Activated CD8-positive, alpha-beta memory T cell treated with anti-CD3 and anti-CD28 coated beads, Interleukin-2, amount 50 U/mL, for 24 hours (primary cell): ENCODE measurements at regions not wholly inside any gene's neighbourhood (a gene's known extent, or its start where the extent isn't known, plus 50 kb on each side); places are given as distances from the start of the nearest gene placed in this dataset.

Experiments used
- DNase-seq: peaks from one replicate; pipeline ENCODE4 v3.0.0-alpha.2; 2020; ENCODE audit errors: extremely low read depth

DNA sequence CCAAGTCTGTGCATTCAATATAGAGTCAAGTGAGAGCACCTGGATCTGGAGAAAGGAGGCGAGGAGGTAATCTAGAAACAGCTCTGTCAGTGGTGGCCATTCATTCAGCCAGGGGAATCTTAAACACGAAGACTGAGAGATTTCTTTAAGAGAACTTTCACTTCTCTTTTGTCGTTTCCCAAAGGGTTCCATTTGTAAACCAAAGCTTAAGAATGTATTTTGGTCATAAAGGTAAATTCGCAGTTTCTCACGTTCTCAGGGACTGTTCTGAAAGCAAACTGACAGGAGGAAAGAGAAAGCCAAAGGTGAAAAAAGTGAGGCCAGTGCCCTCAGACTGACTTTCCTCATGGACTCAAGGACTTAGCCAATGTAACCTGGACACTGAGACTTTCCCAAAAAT, 513.5 kb downstream of the CMPK2 start:
- no peak for DNase-seq

DNA sequence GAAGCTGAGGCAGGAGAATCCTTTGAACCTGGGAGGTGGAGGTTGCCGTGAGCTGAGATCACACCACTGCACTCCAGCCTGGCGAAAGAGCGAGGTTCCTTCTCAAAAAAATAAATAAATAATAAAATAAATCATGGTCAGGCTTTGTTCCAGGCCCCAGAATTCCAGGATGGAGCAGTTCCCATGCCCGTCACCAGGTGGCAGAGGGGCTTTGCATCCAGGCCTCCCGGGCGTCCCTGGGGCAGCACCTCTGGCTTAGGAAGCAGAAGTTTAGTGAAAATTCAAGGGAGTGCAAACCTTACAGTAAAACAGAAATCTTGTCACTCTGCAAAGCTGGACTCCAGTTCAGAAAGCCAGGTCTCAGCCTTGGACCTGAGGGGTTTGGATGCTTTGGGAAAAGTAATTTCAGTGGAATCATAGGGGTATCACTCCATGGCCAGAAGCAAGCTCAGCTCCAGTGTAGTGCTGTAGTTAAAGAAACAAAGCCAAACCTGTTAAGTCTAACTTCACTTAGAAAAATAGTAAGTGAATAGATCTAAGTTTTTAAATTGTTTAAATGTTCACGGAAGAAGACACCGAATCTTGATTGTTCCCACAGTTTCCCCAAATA, 512.7 kb downstream of the CMPK2 start:
- no peak for DNase-seq

DNA sequence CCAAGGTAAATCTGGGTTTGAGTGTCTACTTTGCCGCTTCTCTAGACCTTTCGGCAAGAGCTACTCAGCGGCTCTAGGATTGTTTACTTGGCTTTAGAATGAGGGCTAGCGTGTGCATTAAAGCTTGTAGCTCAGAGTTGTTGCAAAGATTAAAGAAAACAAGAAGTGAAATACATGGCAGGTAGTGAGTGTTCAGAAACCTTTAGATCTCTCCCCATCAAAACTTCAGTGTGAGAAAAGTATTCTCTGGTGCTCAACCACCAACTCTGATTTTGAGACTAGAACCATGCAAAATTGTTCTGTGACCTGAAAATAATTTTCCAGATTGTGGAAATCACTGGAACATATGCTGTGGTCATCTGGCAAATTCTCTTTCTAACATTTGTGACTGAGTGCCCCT, 512.0 kb downstream of the CMPK2 start:
- DNase-seq: no peak

DNA sequence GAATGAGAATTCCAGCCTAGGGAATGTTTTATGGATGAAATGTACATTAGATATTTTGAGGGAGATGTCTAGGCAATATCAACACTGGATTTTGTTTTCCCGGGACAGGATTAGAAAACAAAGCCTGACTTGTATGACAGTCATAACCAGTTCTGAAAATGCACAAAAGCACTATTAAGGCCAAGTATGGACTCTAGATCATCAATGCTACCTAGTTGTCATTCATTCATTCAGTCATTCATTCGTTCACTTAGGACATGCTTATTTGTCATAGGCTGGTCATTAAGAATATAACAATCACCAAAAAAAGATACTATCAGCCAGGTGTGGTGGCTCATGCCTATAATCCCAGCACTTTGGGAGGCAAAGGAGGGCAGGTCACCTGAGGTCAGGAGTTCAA, 511.2 kb downstream of the CMPK2 start:
- no peak for DNase-seq

DNA sequence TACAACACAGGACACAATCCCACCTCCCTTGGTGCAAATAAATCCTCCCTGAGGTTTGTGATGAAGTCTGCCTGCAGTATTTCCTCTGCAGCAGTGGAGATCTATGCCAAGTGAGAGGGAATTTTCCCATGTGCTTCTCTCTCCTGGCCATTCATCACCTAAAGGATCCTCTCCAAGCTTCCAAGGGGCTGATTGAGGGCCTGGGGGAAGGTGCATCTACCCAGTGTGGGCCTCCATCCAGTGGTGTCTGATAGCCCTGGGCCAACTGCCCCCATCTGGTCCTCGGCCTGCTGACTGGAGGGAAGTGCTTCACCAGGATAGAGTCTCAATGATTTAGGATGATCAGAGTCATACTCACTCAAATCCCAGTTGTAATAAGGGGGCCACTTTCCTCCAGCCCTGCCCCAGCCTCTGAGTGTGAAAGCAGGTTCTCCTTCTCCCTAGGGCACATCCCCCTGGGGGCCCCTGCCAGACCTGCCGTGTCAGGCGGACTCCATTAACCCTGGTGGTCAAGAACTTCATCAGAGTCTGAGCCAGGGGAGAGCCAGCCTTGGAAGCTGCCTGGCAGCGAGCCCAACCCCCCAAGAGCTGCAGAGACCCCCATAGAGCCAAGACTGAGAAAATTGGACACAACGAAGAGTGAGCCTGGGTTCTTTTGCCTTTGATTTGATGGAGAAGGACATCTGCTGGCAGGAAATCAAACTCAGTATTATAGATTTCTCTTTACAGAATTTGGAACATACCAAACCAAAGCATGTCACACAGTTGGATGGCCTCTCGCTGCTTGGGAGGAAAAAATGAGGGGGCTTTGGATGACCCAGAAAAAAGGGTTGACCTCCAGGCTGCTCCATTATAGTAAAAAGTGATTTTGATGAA, 509.6 kb downstream of the CMPK2 start:
- DNase-seq: no peak

DNA sequence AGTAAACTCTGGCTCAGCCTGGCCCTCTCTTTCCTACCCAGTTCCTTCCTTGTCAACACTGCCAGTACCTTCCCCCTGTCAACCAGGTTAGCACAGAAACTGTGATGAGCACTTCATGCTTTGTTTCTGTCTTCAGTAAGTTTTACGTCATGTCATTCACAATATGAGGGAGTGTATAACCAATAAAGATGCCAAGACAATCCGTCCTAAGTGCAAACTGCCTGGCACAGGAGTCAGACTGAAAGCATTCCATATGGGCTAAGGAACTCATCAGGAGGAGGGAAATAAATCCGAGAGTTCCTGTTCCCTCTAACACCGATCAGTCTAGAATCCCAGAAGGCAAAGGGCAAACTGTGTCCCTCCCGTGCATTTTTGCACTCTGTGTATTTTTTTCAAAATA, 507.2 kb downstream of the CMPK2 start:
- DNase-seq: no peak

DNA sequence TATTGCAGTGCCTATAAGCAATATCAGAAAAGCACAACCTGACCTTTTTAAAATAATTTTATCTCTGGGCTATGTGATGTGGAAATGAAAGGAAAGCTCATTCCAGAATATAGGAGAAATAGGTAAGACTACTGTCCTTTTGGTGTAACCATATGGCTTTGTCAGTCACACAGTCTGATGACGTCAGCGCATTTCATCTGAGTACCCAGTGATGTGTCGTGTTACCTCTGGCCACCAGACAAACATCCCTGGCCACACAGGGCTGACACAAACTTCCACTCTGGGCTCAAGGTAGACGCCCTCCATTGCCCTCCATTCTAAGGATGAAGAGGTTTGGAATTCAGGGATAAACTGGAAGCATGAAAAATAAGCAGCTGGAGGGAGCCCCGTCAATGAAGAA, 506.7 kb downstream of the CMPK2 start:
- DNase-seq: no peak

DNA sequence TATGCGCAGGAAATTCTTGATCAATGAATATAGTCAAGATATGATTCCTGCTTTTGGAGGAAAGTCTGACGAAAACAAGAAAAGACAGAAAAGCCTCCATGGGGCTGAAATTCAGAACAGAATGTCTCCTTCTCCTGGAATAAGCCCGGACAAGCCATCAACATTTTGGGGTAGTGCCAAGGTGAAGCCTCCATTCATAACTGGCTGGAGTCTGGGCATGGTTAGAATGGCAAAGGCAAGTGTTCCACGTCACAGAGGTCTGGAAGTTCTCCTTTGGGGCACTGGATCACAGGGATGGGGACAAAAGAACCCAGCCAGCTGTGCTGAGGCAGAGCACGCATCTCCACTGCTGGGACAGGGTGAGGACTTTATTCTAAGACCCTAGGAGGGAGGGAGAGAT, 505.7 kb downstream of the CMPK2 start:
- DNase-seq: no peak

DNA sequence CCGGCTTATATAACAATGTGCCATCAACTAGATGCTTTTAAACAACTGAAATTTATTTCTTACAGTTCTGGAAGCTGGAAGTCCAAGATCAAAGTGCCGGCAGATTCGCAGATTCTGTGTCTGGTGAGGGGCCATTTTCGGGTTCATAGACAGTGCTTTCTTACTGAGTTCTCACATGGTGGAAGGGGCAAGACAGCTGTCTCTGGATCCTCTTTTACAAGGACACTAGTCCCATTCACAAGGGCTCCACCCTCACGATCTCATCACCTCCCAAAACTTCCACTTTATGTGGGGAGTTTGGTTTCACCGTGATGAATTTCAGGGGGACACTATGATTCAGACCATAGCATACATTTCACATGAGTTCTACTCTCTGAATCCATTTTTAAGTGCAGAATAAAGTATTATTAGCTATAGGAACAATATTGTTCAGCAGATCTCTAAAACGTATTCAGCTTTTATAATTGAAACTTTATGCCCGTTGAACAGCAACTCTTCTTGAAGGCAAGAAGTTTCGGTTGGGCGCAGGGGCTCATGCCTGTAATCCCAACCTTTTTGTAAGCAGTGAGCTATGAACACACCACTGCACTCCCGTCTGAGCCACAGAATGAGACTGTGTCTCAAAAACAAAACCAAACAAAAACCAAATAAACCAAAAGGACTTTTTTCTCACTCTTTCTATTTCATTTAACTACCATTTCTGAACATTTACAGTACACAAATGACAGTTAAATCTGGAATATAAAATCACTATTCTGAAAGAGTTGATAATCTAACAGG, 502.8 kb downstream of the CMPK2 start:
- DNase-seq: no peak

DNA sequence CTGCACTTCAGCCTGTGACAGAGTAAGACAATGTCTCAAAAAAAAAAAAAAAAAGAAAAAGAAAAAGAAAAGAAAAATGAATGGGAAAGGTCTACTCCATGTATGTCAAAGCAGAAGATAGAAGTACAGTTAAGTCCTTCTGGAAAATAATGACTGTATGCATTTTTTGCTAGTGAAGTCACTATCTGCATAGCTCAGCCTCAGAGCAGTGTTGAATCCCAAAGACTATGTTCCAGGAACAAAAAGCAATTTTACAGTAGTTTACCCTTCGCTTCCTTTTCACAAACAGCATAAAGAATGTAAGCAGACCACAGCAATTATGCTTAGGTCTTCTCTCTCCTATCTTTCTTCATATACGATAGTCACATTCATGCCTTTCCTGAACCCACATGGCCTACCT, 497.4 kb downstream of the CMPK2 start:
- no peak for DNase-seq

DNA sequence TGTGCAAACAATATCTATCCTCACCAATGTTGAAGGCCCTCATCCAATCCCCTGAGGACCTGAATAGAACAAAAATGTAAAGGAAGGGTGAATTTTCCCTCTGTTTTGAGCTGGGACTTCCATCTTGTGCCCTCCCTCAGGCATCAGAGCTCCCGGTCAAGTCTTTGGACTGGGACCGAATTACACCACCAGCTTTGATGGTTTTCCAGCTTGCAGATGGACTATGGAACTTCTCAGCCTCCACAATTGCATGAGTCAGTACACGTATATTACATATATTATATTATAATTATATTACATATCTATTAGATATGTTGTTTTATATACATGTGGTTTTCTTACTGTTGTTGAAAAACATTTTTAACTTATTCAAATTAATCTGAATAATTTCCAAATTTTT, 496.4 kb downstream of the CMPK2 start:
- DNase-seq: no peak

DNA sequence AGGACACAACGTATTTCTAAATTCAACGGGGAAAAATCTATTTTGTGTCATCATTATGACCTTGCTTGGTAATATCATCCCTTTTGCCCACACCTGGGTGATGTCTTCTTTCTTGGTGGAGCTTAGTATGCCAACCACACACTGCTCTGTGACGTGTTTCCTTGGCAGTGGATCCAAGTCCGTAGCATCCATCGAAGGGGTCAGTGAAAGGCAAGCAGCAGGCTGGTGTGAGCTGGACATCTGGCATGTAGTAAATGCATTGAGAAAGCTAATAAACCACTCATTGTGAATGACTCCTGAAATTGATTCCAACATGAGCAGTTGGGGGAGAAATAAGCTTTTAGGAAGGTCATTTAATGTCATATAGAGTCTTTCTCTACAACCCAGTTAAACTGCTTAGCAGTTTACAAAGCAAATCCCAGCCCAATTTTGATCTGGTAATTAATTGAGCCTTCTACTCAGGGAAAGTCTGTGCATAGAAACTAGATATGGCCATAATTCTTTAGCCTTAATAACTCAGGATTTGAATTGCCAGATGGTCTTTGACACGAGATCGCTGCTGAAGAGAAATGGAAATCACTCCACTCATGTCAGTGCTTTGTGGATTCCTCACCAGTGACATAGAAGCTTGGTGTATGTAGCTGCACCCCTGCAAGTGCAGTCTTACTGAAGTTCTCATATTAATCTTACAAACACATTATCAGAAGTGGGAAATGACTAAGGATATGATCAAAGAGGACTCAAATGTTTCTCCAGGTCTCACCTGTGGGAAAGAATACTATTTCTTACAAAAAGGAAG, 494.8 kb downstream of the CMPK2 start:
- DNase-seq: no peak

DNA sequence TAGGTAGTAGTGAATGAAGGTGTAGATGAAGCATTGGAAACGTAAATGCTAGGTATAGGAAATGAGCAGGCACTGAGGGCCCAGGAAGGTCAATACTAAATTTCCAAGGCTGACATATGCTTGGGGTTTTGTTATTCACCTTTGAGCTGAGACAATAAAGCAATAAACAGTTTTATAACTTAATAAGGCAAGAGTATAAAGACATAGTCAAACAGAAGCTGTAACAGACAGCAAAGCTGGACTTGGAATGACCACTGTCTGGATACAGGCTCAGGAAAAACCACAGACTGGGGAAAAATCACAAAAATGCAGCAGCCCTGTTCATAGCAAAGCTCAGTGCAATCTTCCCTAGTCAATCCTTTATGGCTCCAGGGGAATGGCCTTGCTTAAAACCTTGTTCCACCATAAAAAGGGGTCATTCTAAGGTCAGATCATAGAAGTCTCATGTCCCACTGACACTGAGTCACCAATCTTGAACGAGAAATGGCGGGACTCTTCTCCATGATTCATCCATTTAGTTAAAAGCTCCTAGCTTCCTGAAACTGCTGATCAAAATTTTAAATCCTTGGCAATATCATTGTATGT, 493.3 kb downstream of the CMPK2 start:
- no peak for DNase-seq

DNA sequence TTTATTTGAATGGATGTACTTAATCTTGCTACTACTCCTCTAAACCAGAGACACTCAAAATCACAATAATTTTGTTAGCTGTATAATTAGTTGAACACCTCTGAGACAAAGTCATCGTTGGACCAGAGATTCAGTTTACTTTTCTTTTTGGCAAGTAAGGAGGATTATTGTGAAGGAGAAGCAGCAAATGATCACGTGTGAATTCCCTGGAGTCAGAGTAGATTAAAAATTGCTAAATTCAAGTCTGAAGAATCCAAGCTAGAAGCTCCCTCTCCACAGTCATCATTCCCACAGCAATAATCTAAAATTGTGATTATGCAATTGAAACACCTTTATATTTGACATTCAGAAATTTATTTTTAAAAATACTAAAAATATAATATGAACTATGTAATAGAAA, 484.4 kb downstream of the CMPK2 start:
- no peak for DNase-seq

DNA sequence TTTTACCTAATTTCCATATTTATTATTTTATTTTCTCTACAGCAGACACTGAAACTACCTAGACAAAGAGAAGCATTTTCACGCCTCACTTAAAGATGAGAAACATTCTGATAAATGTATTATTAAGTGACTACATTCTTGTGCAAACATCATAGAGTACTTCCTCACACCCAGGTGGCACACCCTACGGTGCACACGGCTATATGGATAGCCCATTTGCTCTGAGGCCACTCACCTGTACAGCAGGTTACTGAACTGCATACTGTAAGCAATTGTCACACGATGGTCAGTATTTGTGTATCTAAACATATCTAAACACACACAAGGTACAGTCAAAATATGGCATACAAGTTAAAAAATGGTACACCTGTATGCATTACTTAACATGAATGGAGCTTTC, 481.4 kb downstream of the CMPK2 start:
- no peak for DNase-seq

DNA sequence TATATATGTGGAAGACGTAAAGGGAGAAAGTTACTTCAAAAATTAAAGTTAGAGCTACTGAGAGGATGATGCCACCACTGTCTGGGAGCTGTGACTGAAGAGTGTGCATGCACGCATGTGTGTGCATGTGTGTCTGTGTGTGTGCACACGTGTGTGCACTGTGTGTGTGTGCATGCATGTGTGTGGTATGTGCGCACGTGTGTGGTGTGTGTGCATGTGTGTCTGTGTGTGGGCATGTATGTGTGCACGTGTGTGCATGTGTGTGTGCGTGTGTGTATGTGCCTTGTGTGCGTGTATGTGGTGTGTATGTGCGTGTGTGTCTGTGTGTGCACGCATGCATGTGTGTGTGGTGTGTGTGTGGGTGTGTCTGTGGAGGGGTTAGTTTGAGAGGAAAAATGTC, 473.4 kb downstream of the CMPK2 start:
- no peak for DNase-seq

DNA sequence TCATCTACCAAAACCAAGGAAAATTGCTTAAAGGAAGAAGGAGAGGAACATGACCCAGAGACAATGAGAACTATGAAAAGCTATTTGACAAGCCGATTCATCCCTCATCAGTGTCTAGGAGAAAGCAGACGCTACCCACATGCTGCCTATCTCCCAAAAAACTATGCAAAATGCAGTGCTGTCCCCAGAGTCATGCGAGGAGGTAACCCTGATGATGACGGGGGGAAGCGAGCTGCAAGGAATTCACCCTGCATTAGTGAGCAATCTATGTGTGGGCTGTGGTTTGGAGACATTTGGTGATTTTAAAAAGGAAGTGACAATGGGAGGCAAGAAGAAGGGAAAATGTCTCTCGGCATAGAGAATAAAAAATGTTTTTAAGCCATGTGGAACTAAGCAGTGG, 472.7 kb downstream of the CMPK2 start:
- DNase-seq: no peak

DNA sequence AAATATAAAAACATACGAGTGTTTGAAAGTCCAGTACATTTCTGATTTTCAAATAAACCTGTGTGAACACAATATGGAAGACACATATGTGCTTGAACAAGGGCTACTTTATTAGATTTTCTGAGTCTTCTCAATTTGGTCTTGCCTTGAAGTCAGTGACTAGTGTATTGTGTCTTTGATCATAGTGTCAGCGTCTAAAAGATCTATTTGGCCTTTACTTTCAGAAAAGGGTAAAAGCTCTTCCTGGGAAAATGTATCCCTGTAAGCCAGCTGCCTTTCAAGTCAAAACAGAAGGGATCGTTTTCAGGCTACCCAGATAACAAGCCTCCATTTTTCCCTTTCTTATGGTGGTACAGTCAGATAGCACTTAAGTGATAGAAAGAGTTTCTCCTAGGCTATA, 471.9 kb downstream of the CMPK2 start:
- DNase-seq: no peak

DNA sequence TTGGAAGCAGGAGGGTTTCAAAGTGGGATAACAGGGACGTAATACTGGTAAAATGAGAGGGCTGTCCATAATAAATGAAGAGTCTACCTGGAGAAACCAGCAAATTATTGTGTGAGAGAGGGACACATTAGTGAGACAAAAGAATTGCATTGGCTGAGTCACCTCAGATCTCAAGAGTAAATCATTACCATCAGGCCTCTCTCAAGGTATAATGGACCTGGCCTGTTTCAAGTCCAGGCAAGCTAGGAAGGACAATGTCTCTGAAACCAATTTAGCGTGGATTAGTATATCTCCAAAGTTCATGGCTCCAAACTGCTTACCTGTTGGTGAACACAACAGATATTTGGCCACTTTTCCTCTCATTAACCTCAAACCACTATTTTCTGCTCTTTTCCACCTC, 471.4 kb downstream of the CMPK2 start:
- DNase-seq: no peak

DNA sequence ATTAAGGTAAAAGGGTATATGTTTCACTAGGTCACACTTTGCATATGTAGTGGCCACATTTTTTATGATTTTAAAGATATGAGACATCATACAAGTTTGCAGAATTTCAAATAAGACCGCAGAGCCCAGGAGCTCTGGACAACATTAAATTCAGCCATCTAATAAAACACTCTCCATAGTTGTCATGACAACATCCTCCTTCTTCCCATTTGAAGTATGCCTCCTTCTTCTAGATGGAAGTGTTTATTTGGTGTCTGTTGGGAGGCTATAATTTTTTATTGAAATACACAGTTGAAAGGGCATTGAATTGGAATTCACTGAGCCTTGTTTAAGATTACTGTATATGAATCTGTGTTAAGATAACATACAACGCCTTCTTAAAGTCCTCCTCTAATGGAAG, 467.3 kb downstream of the CMPK2 start:
- DNase-seq: no peak

DNA sequence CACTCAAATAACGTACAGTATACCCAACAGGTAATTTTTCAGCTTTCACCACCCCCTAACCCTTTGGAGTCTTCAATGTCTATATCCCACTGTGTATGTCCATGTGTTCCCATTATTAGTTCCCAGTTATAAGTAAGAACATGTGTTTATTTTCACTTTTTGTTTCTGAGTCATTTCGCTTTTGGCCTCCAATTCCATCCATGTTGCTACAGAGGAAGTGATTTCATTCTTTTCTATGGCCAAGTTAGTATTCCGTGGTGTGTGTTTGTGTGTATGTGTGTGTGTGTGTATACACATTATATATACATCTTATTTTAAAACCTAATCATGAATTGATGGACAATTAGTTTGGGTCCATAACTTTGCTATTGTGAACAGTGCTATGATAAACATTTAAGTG, 464.4 kb downstream of the CMPK2 start:
- no peak for DNase-seq

DNA sequence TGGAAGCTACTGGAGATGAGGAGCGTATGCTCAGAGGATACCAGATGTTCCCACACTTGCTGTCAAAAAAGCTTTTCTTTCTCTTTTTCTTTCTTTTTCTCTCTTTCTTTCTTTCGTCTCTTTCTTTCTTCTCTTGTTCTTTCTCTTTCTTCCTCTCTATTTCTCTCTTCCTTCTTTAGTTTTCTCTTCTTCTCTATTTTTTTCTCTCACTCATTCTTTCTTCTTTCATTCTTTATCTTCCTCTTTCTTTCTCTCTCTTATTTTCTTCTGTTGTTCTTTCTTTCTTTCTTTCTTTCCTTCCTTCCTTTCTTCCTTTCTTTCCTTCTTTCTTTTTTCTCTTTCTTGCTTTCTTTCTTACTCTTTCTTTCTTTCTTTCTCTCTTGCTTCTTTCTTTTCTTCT, 457.6 kb downstream of the CMPK2 start:
- no peak for DNase-seq
